GM18508 (cell line): ENCODE measurements at regions not wholly inside any gene's neighbourhood (a gene's known extent, or its start where the extent isn't known, plus 50 kb on each side); places are given as distances from the start of the nearest gene placed in this dataset.

Experiments used
- ATAC-seq: cut with Tn5 transposase; IDR thresholded peaks from one replicate; pipeline ENCODE4 v1.9.1; 2021; ENCODE audit warnings: moderate number of reproducible peaks; ENCODE audit not compliant: insufficient read depth, unreplicated experiment

- no peak for ATAC-seq
These were observed 186.6 kb upstream of the SPAG17 start for GRCh38 chr1:118371612-118372011.

- no peak for ATAC-seq
These were observed 185.8 kb upstream of the SPAG17 start for GRCh38 chr1:118370861-118371260.

GRCh38 chr1:118366286-118366685 is 181.3 kb upstream of the SPAG17 start:
- ATAC-seq, result no peak

- no peak for ATAC-seq
These were observed 179.9 kb upstream of the SPAG17 start for GRCh38 chr1:118364882-118365281.

- ATAC-seq, result no peak
These were observed 178.4 kb upstream of the SPAG17 start for GRCh38 chr1:118363396-118363795.

GRCh38 chr1:118360817-118361216 is 175.8 kb upstream of the SPAG17 start:
- no peak for ATAC-seq

- ATAC-seq, result no peak
These were observed 161.9 kb upstream of the SPAG17 start for GRCh38 chr1:118346936-118347335.

GRCh38 chr1:118340928-118341910 is 156.2 kb upstream of the SPAG17 start:
- ATAC-seq, result no peak

GRCh38 chr1:118339400-118340124 is 154.5 kb upstream of the SPAG17 start:
- no peak for ATAC-seq

- no peak for ATAC-seq
These were observed 153.9 kb upstream of the SPAG17 start for GRCh38 chr1:118338936-118339335.

GRCh38 chr1:118337346-118337745 is 152.3 kb upstream of the SPAG17 start:
- ATAC-seq, result no peak

GRCh38 chr1:118335331-118335732 is 150.3 kb upstream of the SPAG17 start:
- ATAC-seq, result peak; percentile 89

GRCh38 chr1:118334506-118334905 is 149.5 kb upstream of the SPAG17 start:
- no peak for ATAC-seq

- no peak for ATAC-seq
These were observed 148.7 kb upstream of the SPAG17 start for GRCh38 chr1:118333601-118334210.

GRCh38 chr1:118326960-118327629 is 142.1 kb upstream of the SPAG17 start:
- ATAC-seq, result no peak

- ATAC-seq, result no peak
These were observed 140.7 kb upstream of the SPAG17 start for GRCh38 chr1:118325550-118326225.

GRCh38 chr1:118323246-118323645 is 138.2 kb upstream of the SPAG17 start:
- no peak for ATAC-seq

- no peak for ATAC-seq
These were observed 137.3 kb upstream of the SPAG17 start for GRCh38 chr1:118322331-118322730.

GRCh38 chr1:118321840-118322239 is 136.8 kb upstream of the SPAG17 start:
- ATAC-seq, result no peak
